ENCODE measurements at regions not wholly inside any gene's neighbourhood (a gene's known extent, or its start where the extent isn't known, plus 50 kb on each side); places are given as distances from the start of the nearest gene placed in this dataset.

DNA sequence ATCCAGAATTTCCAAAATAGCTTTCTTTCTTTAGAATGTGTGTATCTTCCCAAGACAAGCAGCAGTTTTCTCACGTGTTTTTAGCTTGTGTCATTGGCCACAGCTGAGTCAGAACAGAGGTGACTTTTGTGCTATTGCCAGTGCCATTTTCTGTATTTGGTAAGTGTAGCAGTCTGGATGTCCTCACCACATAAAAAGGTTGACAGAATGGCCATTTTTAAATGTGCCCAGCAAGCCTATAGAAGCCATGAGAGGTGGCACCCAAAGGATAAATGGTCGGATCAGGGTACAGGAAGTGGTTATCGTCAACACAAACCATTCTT is 269.5 kb upstream of the HSF2 start:
- Histone ChIP-seq H3K27ac (ENCODE audit: low read length) (peak overlapping the region; percentile 16), H4K20me1 (ENCODE audit: insufficient read depth) (no peaks in the 10 kb centered on the region), H3K9ac (ENCODE audit: low read length) (no peak overlapping the region), H3K9me2 (ENCODE audit: insufficient read depth, low read length) (no peaks in the 10 kb centered on the region), H3K79me2 (replicated peaks; ENCODE audit: insufficient read depth, low read length) (no peaks in the 10 kb centered on the region), H3K4me3 (ENCODE audit: low read length) (peak overlapping the region; percentile 1), H3F3A (ENCODE audit: insufficient read depth, low read length, poor library complexity, severe bottlenecking) (no peaks in the 10 kb centered on the region), H3K9me3 (ENCODE audit: low read length) (no peaks in the 10 kb centered on the region), H3K4me2 (ENCODE audit: low read length) (no peak overlapping the region), H3K27me3 (ENCODE audit: insufficient read depth, low read depth, low read length) (no peaks in the 10 kb centered on the region), H3K36me3 (ENCODE audit: insufficient read depth, low read length) (no peaks in the 10 kb centered on the region), H2AFZ (ENCODE audit: low read depth, low read length) (no peak overlapping the region)
- TF ChIP-seq EP300 (conservative IDR thresholded peaks at IDR 0.05; ENCODE audit: poor library complexity, severe bottlenecking) (no peak), TAF1 (IDR thresholded peaks at IDR 0.05; ENCODE audit: low read depth) (no peak), SMC3 (conservative IDR thresholded peaks at IDR 0.05; ENCODE audit: poor library complexity) (no peak), EZH2 (IDR thresholded peaks at IDR 0.05; ENCODE audit: borderline replicate concordance, insufficient read depth, low read length, poor library complexity, severe bottlenecking) (no peak), RAD21 (conservative IDR thresholded peaks at IDR 0.05) (no peak), MXI1 (conservative IDR thresholded peaks at IDR 0.05; ENCODE audit: poor library complexity, severe bottlenecking) (no peak)
- TF ChIP-seq, protein P1, sequence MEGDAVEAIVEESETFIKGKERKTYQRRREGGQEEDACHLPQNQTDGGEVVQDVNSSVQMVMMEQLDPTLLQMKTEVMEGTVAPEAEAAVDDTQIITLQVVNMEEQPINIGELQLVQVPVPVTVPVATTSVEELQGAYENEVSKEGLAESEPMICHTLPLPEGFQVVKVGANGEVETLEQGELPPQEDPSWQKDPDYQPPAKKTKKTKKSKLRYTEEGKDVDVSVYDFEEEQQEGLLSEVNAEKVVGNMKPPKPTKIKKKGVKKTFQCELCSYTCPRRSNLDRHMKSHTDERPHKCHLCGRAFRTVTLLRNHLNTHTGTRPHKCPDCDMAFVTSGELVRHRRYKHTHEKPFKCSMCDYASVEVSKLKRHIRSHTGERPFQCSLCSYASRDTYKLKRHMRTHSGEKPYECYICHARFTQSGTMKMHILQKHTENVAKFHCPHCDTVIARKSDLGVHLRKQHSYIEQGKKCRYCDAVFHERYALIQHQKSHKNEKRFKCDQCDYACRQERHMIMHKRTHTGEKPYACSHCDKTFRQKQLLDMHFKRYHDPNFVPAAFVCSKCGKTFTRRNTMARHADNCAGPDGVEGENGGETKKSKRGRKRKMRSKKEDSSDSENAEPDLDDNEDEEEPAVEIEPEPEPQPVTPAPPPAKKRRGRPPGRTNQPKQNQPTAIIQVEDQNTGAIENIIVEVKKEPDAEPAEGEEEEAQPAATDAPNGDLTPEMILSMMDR (IDR thresholded peaks at IDR 0.05; ENCODE audit: poor library complexity, severe bottlenecking) = no peak
- TF ChIP-seq, protein P2, sequence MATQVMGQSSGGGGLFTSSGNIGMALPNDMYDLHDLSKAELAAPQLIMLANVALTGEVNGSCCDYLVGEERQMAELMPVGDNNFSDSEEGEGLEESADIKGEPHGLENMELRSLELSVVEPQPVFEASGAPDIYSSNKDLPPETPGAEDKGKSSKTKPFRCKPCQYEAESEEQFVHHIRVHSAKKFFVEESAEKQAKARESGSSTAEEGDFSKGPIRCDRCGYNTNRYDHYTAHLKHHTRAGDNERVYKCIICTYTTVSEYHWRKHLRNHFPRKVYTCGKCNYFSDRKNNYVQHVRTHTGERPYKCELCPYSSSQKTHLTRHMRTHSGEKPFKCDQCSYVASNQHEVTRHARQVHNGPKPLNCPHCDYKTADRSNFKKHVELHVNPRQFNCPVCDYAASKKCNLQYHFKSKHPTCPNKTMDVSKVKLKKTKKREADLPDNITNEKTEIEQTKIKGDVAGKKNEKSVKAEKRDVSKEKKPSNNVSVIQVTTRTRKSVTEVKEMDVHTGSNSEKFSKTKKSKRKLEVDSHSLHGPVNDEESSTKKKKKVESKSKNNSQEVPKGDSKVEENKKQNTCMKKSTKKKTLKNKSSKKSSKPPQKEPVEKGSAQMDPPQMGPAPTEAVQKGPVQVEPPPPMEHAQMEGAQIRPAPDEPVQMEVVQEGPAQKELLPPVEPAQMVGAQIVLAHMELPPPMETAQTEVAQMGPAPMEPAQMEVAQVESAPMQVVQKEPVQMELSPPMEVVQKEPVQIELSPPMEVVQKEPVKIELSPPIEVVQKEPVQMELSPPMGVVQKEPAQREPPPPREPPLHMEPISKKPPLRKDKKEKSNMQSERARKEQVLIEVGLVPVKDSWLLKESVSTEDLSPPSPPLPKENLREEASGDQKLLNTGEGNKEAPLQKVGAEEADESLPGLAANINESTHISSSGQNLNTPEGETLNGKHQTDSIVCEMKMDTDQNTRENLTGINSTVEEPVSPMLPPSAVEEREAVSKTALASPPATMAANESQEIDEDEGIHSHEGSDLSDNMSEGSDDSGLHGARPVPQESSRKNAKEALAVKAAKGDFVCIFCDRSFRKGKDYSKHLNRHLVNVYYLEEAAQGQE (IDR thresholded peaks at IDR 0.05; ENCODE audit: borderline replicate concordance) = no peak

DNA sequence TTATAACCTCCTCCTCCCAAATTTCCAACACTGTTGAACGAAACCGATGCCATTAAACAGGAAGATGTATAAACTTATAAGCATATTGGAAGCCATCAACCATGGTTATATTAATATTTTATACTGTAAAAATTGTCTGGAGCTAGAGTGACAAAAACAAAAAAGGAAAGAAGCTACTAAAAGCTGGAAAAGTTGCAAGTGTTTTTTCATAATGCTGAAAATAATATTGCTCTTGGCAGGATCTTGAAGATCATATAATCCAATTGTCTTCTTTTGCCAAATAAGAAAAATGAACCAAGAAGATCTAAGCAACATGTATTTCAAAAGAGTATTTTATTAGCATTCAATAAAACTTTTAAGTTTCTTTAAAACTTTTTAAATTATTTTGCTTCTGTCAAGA is 268.9 kb upstream of the HSF2 start:
- H4K20me1 ChIP-seq (ENCODE audit: insufficient read depth) = no peaks in the 10 kb centered on the region
- no peaks in the 10 kb centered on the region for H3K9me2 ChIP-seq (ENCODE audit: insufficient read depth, low read length)
- TF ChIP-seq SMC3 (conservative IDR thresholded peaks at IDR 0.05; ENCODE audit: poor library complexity) = no peak
- TF ChIP-seq EZH2 (IDR thresholded peaks at IDR 0.05; ENCODE audit: borderline replicate concordance, insufficient read depth, low read length, poor library complexity, severe bottlenecking) = no peak
- TF ChIP-seq RAD21 (conservative IDR thresholded peaks at IDR 0.05) = no peak
- no peak for TF ChIP-seq EP300 (conservative IDR thresholded peaks at IDR 0.05; ENCODE audit: poor library complexity, severe bottlenecking)
- TF ChIP-seq, protein P2 (IDR thresholded peaks at IDR 0.05; ENCODE audit: borderline replicate concordance) = no peak
- no peak overlapping the region for H3K4me2 ChIP-seq (ENCODE audit: low read length)
- H3K36me3 ChIP-seq (ENCODE audit: insufficient read depth, low read length) = no peaks in the 10 kb centered on the region
- no peak overlapping the region for H3K4me3 ChIP-seq (ENCODE audit: low read length)
- no peaks in the 10 kb centered on the region for H3K9me3 ChIP-seq (ENCODE audit: low read length)
- no peaks in the 10 kb centered on the region for H3F3A ChIP-seq (ENCODE audit: insufficient read depth, low read length, poor library complexity, severe bottlenecking)
- H3K27me3 ChIP-seq (ENCODE audit: insufficient read depth, low read depth, low read length) = no peaks in the 10 kb centered on the region
- no peak overlapping the region for H3K9ac ChIP-seq (ENCODE audit: low read length)
- H3K27ac ChIP-seq (ENCODE audit: low read length) = no peak overlapping the region
- no peak overlapping the region for H2AFZ ChIP-seq (ENCODE audit: low read depth, low read length)
- H3K79me2 ChIP-seq (replicated peaks; ENCODE audit: insufficient read depth, low read length) = no peaks in the 10 kb centered on the region
